ENCODE measurements at regions not wholly inside any gene's neighbourhood (a gene's known extent, or its start where the extent isn't known, plus 50 kb on each side); places are given as distances from the start of the nearest gene placed in this dataset.

DNA sequence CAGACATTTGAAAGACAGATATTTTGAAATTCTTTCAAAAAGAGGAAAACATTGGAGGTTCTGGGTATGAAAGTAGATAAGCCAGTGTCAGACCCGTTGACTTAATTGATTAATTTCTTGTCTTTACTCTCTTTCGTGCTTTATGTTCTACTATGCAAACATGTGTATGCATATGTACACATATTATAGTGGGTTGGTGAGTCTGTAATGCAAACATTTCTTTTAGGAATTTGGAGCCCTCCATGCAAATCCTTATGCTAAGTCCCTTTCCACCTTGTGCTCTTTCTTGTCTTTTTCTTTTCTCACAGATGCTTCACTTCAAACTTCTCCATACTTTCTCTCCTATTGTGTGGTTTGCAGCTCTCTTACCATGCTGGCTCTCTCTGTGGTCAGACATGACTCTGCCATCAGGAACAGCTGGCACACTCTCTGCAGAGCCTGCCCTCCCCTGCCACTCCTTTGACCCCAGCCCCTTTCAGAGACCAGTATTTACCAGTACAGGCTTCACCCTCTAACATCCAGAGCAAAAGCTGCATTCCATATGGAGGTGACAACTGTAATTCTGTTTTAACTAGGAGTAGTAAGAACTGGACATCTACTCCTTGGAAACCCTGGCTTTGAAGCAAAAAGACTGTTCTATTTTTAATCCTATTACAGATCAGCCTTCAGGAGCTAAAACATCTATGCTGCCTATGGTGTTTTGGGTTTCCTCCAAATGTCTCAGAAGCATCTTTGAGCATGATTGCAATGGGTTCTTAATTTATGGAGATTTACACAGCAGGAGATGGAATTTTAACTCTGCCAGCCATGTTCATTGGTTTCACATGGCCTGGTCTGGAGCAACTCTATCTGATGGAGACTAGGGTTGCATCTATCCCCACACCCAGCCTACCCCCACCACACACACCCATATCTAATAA, 386.9 kb upstream of the FAT3 start:
- H3K36me3 ChIP-seq, result no peaks in the 10 kb centered on the region
- DNase-seq, result no peak
- H3K27me3 ChIP-seq, result no peaks in the 10 kb centered on the region
- 67 to 68% methylated on average over 2 of the region's 2 CpGs for WGBS, 2 donors
- H3K4me1 ChIP-seq, result no peaks in the 10 kb centered on the region
- no peaks in the 10 kb centered on the region for H3K9me3 ChIP-seq
- H3K27ac ChIP-seq, result no peak overlapping the region
- H3K4me3 ChIP-seq, result no peak overlapping the region
- ATAC-seq (ENCODE audit: low FRiP score in 2 of 2), result peak in 1 of 2 donors; percentile 51
- TF ChIP-seq EP300 (IDR thresholded peaks at IDR 0.05) (no peak), POLR2A (IDR thresholded peaks at IDR 0.05) (no peak), POLR2AphosphoS5 (IDR thresholded peaks at IDR 0.05) (no peak)
- TF ChIP-seq, protein P1, sequence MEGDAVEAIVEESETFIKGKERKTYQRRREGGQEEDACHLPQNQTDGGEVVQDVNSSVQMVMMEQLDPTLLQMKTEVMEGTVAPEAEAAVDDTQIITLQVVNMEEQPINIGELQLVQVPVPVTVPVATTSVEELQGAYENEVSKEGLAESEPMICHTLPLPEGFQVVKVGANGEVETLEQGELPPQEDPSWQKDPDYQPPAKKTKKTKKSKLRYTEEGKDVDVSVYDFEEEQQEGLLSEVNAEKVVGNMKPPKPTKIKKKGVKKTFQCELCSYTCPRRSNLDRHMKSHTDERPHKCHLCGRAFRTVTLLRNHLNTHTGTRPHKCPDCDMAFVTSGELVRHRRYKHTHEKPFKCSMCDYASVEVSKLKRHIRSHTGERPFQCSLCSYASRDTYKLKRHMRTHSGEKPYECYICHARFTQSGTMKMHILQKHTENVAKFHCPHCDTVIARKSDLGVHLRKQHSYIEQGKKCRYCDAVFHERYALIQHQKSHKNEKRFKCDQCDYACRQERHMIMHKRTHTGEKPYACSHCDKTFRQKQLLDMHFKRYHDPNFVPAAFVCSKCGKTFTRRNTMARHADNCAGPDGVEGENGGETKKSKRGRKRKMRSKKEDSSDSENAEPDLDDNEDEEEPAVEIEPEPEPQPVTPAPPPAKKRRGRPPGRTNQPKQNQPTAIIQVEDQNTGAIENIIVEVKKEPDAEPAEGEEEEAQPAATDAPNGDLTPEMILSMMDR (IDR thresholded peaks at IDR 0.05), result no peak

DNA sequence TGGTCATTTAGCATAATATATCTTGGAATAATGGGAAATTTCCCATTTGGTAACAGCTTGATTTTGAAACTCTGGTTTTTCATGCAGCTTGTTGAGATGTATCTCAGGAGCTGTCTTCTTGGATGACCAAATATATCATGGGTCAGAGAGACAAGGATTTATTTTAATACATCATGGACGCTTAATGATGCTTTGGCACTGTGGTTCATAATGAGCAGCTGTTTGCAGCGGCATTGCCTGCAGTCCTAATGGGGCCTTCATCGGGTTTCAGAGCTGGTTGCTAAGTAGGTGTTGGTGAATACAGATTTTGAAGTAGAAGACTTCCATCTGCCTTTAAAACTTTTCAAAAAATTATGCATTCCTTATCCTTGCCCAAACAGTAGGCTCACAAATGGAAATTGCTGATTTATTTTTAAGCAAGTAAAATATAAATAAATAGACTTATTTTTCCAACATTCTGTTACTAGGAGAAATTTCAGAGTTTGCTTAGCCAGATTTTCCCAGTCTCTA, 389.5 kb upstream of the FAT3 start:
- Histone ChIP-seq H3K4me3 (no peak overlapping the region), H3K27ac (no peak overlapping the region), H3K9me3 (no peaks in the 10 kb centered on the region), H3K4me1 (no peaks in the 10 kb centered on the region), H3K36me3 (no peaks in the 10 kb centered on the region), H3K27me3 (no peaks in the 10 kb centered on the region)
- DNase-seq (no peak), ATAC-seq (ENCODE audit: low FRiP score in 2 of 2) (no peak)
- no peak for TF ChIP-seq POLR2A (IDR thresholded peaks at IDR 0.05)
- TF ChIP-seq POLR2AphosphoS5 (IDR thresholded peaks at IDR 0.05), result no peak
- no peak for TF ChIP-seq EP300 (IDR thresholded peaks at IDR 0.05)
- TF ChIP-seq, protein P1 (IDR thresholded peaks at IDR 0.05), result no peak
- WGBS, 2 donors, result 61 to 75% methylated on average over 3 of the region's 3 CpGs

DNA sequence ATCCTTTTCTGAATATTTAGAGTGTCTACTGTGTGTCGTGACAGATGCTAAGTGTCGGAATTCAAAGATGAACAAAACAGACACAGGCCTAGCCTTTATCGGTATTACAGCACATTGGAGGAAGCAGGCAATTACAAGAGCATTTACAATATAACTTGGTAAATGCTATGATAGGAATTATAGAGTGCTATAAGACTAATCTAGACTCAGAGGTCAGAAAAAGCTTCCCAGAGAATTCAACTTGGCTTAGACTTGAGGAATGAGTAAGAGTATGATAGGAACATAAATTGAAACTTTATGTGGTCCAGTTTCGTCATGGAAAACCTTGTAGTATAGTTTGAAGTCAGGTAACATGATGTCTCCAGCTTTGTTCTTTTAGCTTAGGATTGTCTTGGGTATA, 395.7 kb upstream of the FAT3 start:
- no peaks in the 10 kb centered on the region for H3K9me3 ChIP-seq
- no peaks in the 10 kb centered on the region for H3K27me3 ChIP-seq
- no peaks in the 10 kb centered on the region for H3K4me1 ChIP-seq
- no peak for TF ChIP-seq EP300 (IDR thresholded peaks at IDR 0.05)
- TF ChIP-seq POLR2AphosphoS5 (IDR thresholded peaks at IDR 0.05), result no peak
- TF ChIP-seq, protein P1 (IDR thresholded peaks at IDR 0.05), result no peak
- TF ChIP-seq POLR2A (IDR thresholded peaks at IDR 0.05), result no peak
- WGBS, 2 donors, result 81 to 88% methylated on average over 4 of the region's 4 CpGs
- no peak for DNase-seq
- H3K27ac ChIP-seq, result no peak overlapping the region
- no peaks in the 10 kb centered on the region for H3K36me3 ChIP-seq
- no peak overlapping the region for H3K4me3 ChIP-seq
- ATAC-seq (ENCODE audit: low FRiP score in 2 of 2), result no peak

DNA sequence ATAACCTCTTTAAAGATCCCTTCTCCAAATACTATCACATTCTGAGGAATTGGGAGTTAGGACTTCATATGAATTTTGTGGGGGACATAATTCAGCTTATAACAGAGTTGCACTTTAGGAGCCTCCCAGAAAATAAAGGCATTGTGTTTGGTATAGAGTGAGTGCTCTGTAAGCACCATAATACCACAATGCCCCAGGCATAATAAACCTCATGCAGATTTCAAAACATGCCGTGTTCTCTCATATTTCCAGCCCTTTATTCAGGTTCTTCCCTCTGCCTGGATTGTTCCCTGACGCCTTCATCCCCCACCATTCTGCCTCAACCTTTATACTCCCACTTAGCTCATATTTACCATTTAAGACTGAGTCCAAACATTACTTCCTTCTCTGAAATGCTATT, 398.8 kb upstream of the FAT3 start:
- Histone ChIP-seq H3K27me3 (no peaks in the 10 kb centered on the region), H3K4me3 (no peak overlapping the region), H3K27ac (no peak overlapping the region), H3K36me3 (no peaks in the 10 kb centered on the region), H3K4me1 (no peaks in the 10 kb centered on the region), H3K9me3 (no peaks in the 10 kb centered on the region)
- TF ChIP-seq EP300 (IDR thresholded peaks at IDR 0.05) (no peak), POLR2A (IDR thresholded peaks at IDR 0.05) (no peak), POLR2AphosphoS5 (IDR thresholded peaks at IDR 0.05) (no peak)
- TF ChIP-seq, protein P1 (IDR thresholded peaks at IDR 0.05), result no peak
- WGBS, 2 donors, result 65 to 74% methylated on average over 2 of the region's 2 CpGs
- no peak for DNase-seq
- no peak for ATAC-seq (ENCODE audit: low FRiP score in 2 of 2)
